GM12878 (cell line): ENCODE measurements at regions not wholly inside any gene's neighbourhood (a gene's known extent, or its start where the extent isn't known, plus 50 kb on each side); places are given as distances from the start of the nearest gene placed in this dataset.

Source experiments
- ATAC-seq: fragments of 200-7000 bp; cut with Tn5 transposase; 3 replicates; pipeline ENCODE4 v1.9.1; 2020; ENCODE audit warnings: mild to moderate bottlenecking, moderate library complexity
- BruUV-seq: library from RNA; stranded (reverse); fragments of 400-500 nt; replicated peaks from 2 replicates; lab custom pipeline; 2021; lab: Mats Ljungman, UMichigan
- CTCF ChIA-PET: fragments of 300-600 bp; sonication (Branson Sonifier 250); formaldehyde crosslinking; extraction: SDS; loops from one replicate; lab custom pipeline; 2021; ENCODE audit warnings: inconsistent platforms; lab: Yijun Ruan, JAX
- POLR2A ChIA-PET: fragments of 350-600 bp; formaldehyde crosslinking; extraction: SDS; loops from one replicate; lab custom pipeline; 2021; ENCODE audit warnings: inconsistent platforms; lab: Charles Lee
- RAD21 ChIA-PET: fragments of 300-600 bp; sonication (Branson Sonifier 250); formaldehyde crosslinking; loops from one replicate; lab custom pipeline; 2023; ENCODE audit warnings: antibody characterized with exemption; ENCODE audit not compliant: unreplicated experiment; lab: Charles Lee
- SMC1A ChIA-PET: fragments of 300-600 bp; sonication (Branson Sonifier 250); formaldehyde crosslinking; loops from one replicate; lab custom pipeline; 2023; ENCODE audit not compliant: unreplicated experiment, uncharacterized antibody; lab: Charles Lee
- DNase-seq: peaks from one replicate; pipeline ENCODE4 v3.0.0-alpha.2; 2011; ENCODE audit warnings: low read depth, low spot score
- FAIRE-seq: peaks from 3 replicates; lab custom pipeline; 2011; peaks lifted over from hg19 to GRCh38; lab: Jason Lieb, UNC
- H2AFZ ChIP-seq: 2 replicates; pipeline ENCODE4 v1.6.0; 2011; ENCODE audit warnings: low read depth, low read length, control low read depth; ENCODE audit not compliant: control insufficient read depth
- H3K27ac ChIP-seq: 2 replicates; pipeline ENCODE4 v1.5.1; 2011; ENCODE audit warnings: control low read depth; ENCODE audit not compliant: control insufficient read depth, insufficient read depth
- H3K27me3 ChIP-seq, 2 experiments: replicated peaks in 1 of 2; 2 replicates each; pipeline versions ENCODE4 v1.6.0 to v1.6.1; 2011; ENCODE audit warnings: low read length in 1 of 2; ENCODE audit not compliant: control insufficient read depth in 2 of 2, insufficient read depth in 2 of 2
- H3K36me3 ChIP-seq, 2 experiments: 2 replicates each; pipeline ENCODE4 v1.5.1; 2011; ENCODE audit warnings: low read length in 1 of 2; ENCODE audit not compliant: control insufficient read depth in 2 of 2, insufficient read depth in 2 of 2
- H3K4me1 ChIP-seq: 2 replicates; pipeline ENCODE4 v1.6.1; 2011; ENCODE audit warnings: mild to moderate bottlenecking, low read length, moderate library complexity, mixed read lengths; ENCODE audit not compliant: control insufficient read depth, insufficient read depth
- H3K4me2 ChIP-seq: 2 replicates; pipeline ENCODE4 v1.6.0; 2011; ENCODE audit warnings: control low read depth; ENCODE audit not compliant: control insufficient read depth, insufficient read depth
- H3K4me3 ChIP-seq: fragments of 200-600 bp; sonication (generic); 2 replicates; pipeline ENCODE4 v1.5.1; 2016
- H3K79me2 ChIP-seq: 2 replicates; pipeline ENCODE4 v1.6.0; 2011; ENCODE audit warnings: low read length; ENCODE audit not compliant: control insufficient read depth, insufficient read depth
- H3K9ac ChIP-seq: 2 replicates; pipeline ENCODE4 v1.8.0; 2011; ENCODE audit warnings: low read length, control low read depth, mixed read lengths; ENCODE audit not compliant: control insufficient read depth, insufficient read depth
- H3K9me3 ChIP-seq: replicated peaks from 3 replicates; pipeline ENCODE4 v1.5.1; 2011; ENCODE audit warnings: mild to moderate bottlenecking, low read length; ENCODE audit not compliant: control insufficient read depth, insufficient read depth
- H4K20me1 ChIP-seq: 2 replicates; pipeline ENCODE4 v1.6.0; 2011; ENCODE audit not compliant: control insufficient read depth, insufficient read depth
- ASH2L ChIP-seq: fragments of 300-600, 200-600 bp; sonication (generic); IDR thresholded peaks from 2 replicates; pipeline ENCODE4 v1.6.1; 2017; ENCODE audit warnings: low read depth, mild to moderate bottlenecking, borderline replicate concordance
- BMI1 ChIP-seq: fragments of 450-650 bp; IDR thresholded peaks from 2 replicates; pipeline ENCODE4 v1.6.1; 2016; ENCODE audit warnings: mild to moderate bottlenecking, moderate library complexity, borderline replicate concordance
- CHD1 ChIP-seq: IDR thresholded peaks from 2 replicates; pipeline ENCODE4 v1.6.1; 2012; ENCODE audit warnings: low read depth, low read length, improper control_type of control experiment
- CUX1 ChIP-seq: IDR thresholded peaks from 2 replicates; pipeline ENCODE4 v1.6.1; 2012; ENCODE audit warnings: improper control_type of control experiment, low read depth, low read length; ENCODE audit not compliant: insufficient replicate concordance
- HDAC6 ChIP-seq: fragments of 200-600 bp; sonication (generic); IDR thresholded peaks from one replicate; pipeline ENCODE4 v1.8.0; 2017; ENCODE audit warnings: antibody characterized with exemption; ENCODE audit not compliant: unreplicated experiment
- MTA3 ChIP-seq: IDR thresholded peaks from 2 replicates; pipeline ENCODE4 v1.6.1; 2012; ENCODE audit warnings: low read length, inconsistent platforms, borderline replicate concordance
- SMAD1 ChIP-seq: fragments of 450-650 bp; IDR thresholded peaks from 2 replicates; pipeline ENCODE4 v1.6.1; 2018; ENCODE audit warnings: mild to moderate bottlenecking, low read depth; ENCODE audit not compliant: partially characterized antibody
- SREBF2 ChIP-seq: IDR thresholded peaks from 2 replicates; pipeline ENCODE4 v1.6.1; 2012; ENCODE audit warnings: mild to moderate bottlenecking, low read length
- USF1 ChIP-seq: IDR thresholded peaks from 2 replicates; pipeline ENCODE4 v1.6.1; 2011; ENCODE audit warnings: borderline replicate concordance, low read depth, mild to moderate bottlenecking, moderate library complexity, mixed read lengths, low read length; ENCODE audit not compliant: insufficient read depth; ENCODE audit errors: extremely low read length
- WGBS: methylation state at CpG from one replicate; pipeline ENCODE4 v1.1.6; 2016; ENCODE audit warnings: low lambda C conversion rate; ENCODE audit not compliant: insufficient replicate concordance, insufficient coverage; ENCODE audit errors: missing lambda C conversion rate; 5-methylcytosine and 5-hydroxymethylcytosine counted together
- in situ Hi-C: fragments of 300-500 bp; cut with MboI; formaldehyde crosslinking; loops from 9 replicates; pipeline ENCODE4 v1.14.3; 2018; ENCODE audit warnings: mixed read lengths
- intact Hi-C: fragments of 100-400 bp; cut with micrococcal nuclease; formaldehyde crosslinking; loops from one replicate; pipeline ENCODE4 v1.14.2; 2022; ENCODE audit not compliant: unreplicated experiment
- TF ChIP-seq, protein P1 (sequence below): fragments of 450-650 bp; IDR thresholded peaks from 2 replicates; pipeline ENCODE4 v1.6.1; 2014; ENCODE audit warnings: mild to moderate bottlenecking

DNA sequence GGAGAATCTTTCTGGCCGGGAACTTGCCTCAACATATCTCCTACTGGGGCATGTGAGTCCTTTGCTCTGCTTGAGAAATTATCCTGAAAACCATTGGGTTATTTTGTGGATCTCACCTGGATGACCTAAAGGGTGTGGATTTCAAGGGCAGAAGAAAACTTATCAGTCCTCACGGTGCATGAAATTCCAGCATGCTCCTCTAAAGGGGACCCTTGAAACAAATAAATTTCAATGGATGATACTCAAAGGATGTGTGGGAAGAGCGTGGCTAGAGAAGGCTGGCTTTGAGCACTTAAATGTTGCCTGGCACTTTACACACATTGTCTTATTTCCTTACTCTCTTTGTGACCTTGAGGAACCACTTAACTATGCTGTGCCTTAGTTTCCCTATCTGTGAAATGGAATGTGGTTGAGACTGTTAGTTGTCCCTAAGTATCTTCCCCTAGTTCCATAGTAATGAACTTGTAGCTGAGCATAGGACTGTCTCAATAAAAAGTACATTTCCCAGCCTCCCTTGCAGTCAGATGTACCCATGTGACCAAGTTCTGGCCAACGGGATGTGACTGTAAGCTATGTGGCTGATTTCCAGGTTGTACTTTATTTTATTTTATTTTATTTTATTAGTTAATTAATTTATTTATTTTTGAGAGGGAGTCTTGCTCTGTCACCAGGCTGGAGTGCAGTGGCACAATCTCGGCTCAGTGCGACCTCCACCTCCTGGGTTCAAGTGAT, 81.9 kb upstream of the PTPN1 start:
- Histone ChIP-seq H3K27me3 (no peaks in the 10 kb centered on the region; a peak in 1 of 4 replicates), H3K36me3 (no peaks in the 10 kb centered on the region), H3K9ac (no peak overlapping the region), H3K9me3 (no peaks in the 10 kb centered on the region), H3K27ac (no peak overlapping the region), H3K4me3 (no peak overlapping the region), H3K4me2 (no peak overlapping the region), H2AFZ (no peak overlapping the region), H4K20me1 (no peaks in the 10 kb centered on the region), H3K4me1 (no peaks in the 10 kb centered on the region), H3K79me2 (no peaks in the 10 kb centered on the region)
- FAIRE-seq (no peak), ATAC-seq (no peak), DNase-seq (no peak)
- RAD21 ChIA-PET: no interaction called here
- SMC1A ChIA-PET: no interaction called here
- no TSS peak for BruUV-seq
- intact Hi-C loops: no loop called here
- 67% methylated on average over 6 of the region's 6 CpGs for WGBS
- CTCF ChIA-PET: no interaction called here
- POLR2A ChIA-PET: no interaction called here
- TF ChIP-seq SMAD1 (no peak), SREBF2 (no peak), ASH2L (no peak), CHD1 (no peak), MTA3 (no peak), BMI1 (no peak), USF1 (no peak), CUX1 (no peak), HDAC6 (no peak)
- TF ChIP-seq, protein P1, sequence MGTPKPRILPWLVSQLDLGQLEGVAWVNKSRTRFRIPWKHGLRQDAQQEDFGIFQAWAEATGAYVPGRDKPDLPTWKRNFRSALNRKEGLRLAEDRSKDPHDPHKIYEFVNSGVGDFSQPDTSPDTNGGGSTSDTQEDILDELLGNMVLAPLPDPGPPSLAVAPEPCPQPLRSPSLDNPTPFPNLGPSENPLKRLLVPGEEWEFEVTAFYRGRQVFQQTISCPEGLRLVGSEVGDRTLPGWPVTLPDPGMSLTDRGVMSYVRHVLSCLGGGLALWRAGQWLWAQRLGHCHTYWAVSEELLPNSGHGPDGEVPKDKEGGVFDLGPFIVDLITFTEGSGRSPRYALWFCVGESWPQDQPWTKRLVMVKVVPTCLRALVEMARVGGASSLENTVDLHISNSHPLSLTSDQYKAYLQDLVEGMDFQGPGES: no peak
- in situ Hi-C loops: no loop called here
